KMS-11 (cell line): ENCODE measurements at regions not wholly inside any gene's neighbourhood (a gene's known extent, or its start where the extent isn't known, plus 50 kb on each side); places are given as distances from the start of the nearest gene placed in this dataset.
A peak's percentile ranks its signal among the peaks of the same experiment; 100 is the strongest.

Experiments used
- H2AFZ ChIP-seq: fragments of 200-600 bp; sonication (generic); 2 replicates; pipeline ENCODE4 v1.6.1; 2016; ENCODE audit warnings: antibody characterized with exemption, mixed run types, low read depth
- H3K27ac ChIP-seq: fragments of 200-600 bp; sonication (generic); 2 replicates; pipeline ENCODE4 v1.6.1; 2016; ENCODE audit warnings: mild to moderate bottlenecking, mixed run types
- H3K27me3 ChIP-seq: fragments of 200-600 bp; sonication (generic); 2 replicates; pipeline ENCODE4 v1.6.1; 2017; ENCODE audit warnings: mild to moderate bottlenecking, low read depth, mixed run types, moderate library complexity; ENCODE audit not compliant: insufficient read depth
- H3K36me3 ChIP-seq: fragments of 200-600 bp; sonication (generic); 2 replicates; pipeline ENCODE4 v1.6.1; 2017; ENCODE audit warnings: mild to moderate bottlenecking, mixed run types; ENCODE audit not compliant: insufficient read depth
- H3K4me1 ChIP-seq: fragments of 200-600 bp; sonication (generic); 2 replicates; pipeline ENCODE4 v1.6.1; 2016; ENCODE audit warnings: mild to moderate bottlenecking, low read depth, mixed run types; ENCODE audit not compliant: poor library complexity, severe bottlenecking
- H3K4me2 ChIP-seq: fragments of 200-600 bp; sonication (generic); 2 replicates; pipeline ENCODE4 v1.7.0; 2016; ENCODE audit warnings: mild to moderate bottlenecking, mixed run types
- H3K4me3 ChIP-seq: fragments of 200-600 bp; sonication (generic); IDR thresholded peaks from 2 replicates; pipeline ENCODE4 v1.6.1; 2017; ENCODE audit warnings: low read depth, low read length, mixed read lengths; ENCODE audit not compliant: insufficient read depth
- H3K79me2 ChIP-seq: fragments of 200-600 bp; sonication (generic); 2 replicates; pipeline ENCODE4 v1.6.1; 2016; ENCODE audit warnings: low read depth, mixed run types; ENCODE audit not compliant: insufficient read depth
- H3K9ac ChIP-seq: fragments of 200-600 bp; sonication (generic); 2 replicates; pipeline ENCODE4 v1.6.1; 2016; ENCODE audit warnings: mild to moderate bottlenecking, mixed run types
- H4K20me1 ChIP-seq: fragments of 200-600 bp; sonication (generic); 2 replicates; pipeline ENCODE4 v1.6.1; 2016; ENCODE audit warnings: mild to moderate bottlenecking, mixed run types; ENCODE audit not compliant: insufficient read depth
- TF ChIP-seq, protein P1 (sequence below): fragments of 200-600 bp; sonication (generic); conservative IDR thresholded peaks from 2 replicates; pipeline ENCODE4 v1.6.1; 2017; ENCODE audit warnings: low read depth, mild to moderate bottlenecking, antibody characterized with exemption, low read length, moderate library complexity, mixed read lengths

DNA sequence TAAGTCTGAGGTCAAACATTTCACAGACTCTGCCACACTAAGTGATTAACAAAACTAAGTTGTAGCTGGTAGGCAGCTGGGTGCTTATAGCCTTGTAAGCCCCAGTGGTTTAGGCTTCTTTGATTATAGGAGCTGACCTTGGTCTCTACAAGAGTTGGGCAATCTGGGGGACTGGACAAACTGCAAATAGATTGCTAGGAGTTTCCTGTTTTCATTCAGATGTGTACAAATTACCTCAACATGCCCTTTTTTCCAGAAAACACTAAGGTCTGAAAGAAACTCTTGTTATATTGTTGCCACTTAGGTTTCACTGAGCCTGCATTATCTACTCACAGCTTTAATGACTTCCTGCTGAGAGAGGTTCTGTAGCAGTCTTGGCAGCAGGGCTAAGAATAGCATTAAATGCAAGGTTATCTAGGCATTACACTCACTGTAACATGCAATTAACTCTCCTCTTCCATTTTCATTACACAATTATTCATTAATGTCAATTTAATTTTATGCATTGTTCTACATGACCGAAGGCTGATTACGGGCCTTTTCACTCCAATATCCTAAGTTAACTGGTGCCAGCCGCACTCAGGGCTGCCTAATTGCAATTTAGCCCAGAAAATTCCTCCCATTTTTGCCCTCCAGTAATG, 314.0 kb downstream of the LMO4 start:
- Histone ChIP-seq H2AFZ (peak overlapping the region; percentile 34; the same call in 1 of the 2 replicates), H3K27ac (peak overlapping the region; percentile 68), H3K4me1 (peaks cover 47% of the 10 kb centered on the region)

DNA sequence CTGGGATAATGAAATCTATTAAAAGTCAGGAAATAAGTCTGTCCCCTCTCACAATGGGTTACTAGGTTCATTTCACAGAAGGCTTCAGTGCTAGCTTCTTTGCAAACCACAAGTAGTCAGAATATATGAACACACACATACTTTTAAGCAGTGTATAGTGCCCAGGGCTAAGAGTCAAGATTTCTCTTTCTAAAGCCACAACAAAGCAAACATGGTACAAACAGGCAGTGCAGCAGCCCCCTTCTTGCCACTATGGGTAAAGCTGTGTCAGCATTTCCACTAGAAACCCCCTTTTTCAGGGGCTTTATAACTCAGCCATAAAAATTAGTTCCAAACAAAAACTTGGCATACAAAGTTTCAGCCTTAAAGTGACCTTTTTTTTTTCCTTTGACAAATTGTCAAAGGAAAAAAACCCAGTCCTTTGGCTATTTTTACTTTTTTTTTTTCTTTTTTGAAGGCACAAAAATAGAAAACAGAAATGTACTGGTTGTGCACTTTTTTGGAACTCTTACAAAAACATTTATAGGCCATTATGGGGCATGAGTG, 315.4 kb downstream of the LMO4 start:
- Histone ChIP-seq H3K9ac (no peak overlapping the region), H3K27me3 (no peaks in the 10 kb centered on the region), H2AFZ (no peak overlapping the region), H3K4me2 (peak overlapping the region; percentile 91), H3K27ac (peak overlapping the region; percentile 24), H3K4me3 (no peak overlapping the region), H3K4me1 (peaks cover 47% of the 10 kb centered on the region), H3K79me2 (no peaks in the 10 kb centered on the region), H4K20me1 (no peaks in the 10 kb centered on the region), H3K36me3 (no peaks in the 10 kb centered on the region)
- TF ChIP-seq, protein P1, sequence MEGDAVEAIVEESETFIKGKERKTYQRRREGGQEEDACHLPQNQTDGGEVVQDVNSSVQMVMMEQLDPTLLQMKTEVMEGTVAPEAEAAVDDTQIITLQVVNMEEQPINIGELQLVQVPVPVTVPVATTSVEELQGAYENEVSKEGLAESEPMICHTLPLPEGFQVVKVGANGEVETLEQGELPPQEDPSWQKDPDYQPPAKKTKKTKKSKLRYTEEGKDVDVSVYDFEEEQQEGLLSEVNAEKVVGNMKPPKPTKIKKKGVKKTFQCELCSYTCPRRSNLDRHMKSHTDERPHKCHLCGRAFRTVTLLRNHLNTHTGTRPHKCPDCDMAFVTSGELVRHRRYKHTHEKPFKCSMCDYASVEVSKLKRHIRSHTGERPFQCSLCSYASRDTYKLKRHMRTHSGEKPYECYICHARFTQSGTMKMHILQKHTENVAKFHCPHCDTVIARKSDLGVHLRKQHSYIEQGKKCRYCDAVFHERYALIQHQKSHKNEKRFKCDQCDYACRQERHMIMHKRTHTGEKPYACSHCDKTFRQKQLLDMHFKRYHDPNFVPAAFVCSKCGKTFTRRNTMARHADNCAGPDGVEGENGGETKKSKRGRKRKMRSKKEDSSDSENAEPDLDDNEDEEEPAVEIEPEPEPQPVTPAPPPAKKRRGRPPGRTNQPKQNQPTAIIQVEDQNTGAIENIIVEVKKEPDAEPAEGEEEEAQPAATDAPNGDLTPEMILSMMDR, result no peak

More for the DNA sequence above, 314.0 kb downstream of the LMO4 start:
- H3K79me2 ChIP-seq, result no peaks in the 10 kb centered on the region
- no peak overlapping the region for H3K9ac ChIP-seq
- H3K4me2 ChIP-seq, result peak overlapping the region; percentile 91
- no peaks in the 10 kb centered on the region for H3K27me3 ChIP-seq
- no peaks in the 10 kb centered on the region for H4K20me1 ChIP-seq
- TF ChIP-seq, protein P1, result no peak
- H3K36me3 ChIP-seq, result no peaks in the 10 kb centered on the region
- H3K4me3 ChIP-seq, result no peak overlapping the region

DNA sequence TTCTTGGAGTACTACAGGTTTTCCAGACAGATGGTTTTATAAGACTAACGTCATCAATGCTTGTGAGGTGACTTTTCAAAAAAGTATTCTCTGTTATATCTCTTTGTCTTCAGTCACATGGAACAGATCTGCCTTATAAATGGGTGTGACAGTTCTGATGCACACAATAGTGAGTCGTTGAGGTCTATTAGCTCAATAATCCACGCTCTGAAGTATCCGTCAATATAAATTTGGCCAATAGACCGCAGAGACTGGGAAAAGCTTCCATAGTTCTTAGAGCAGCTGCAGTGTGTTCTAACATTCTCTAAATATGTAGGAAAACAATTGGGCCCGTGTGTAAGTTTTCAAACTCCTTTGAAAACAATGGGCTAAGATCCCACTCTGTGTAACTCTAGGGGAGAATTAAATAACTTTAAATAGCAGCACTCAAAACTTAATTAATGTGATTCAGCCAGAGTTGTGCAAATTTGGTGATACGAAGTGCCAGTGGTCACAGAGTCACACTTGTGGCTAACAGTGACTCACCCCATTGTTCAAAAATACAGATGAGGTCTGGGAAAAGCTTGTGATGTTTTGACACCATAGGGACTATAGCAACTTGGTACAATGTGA, 316.0 kb downstream of the LMO4 start:
- H3K9ac ChIP-seq, result no peak overlapping the region
- H3K4me2 ChIP-seq, result peak overlapping the region; percentile 91
- no peaks in the 10 kb centered on the region for H3K36me3 ChIP-seq
- H3K4me1 ChIP-seq, result peaks cover 47% of the 10 kb centered on the region
- H3K27ac ChIP-seq, result peak overlapping the region; percentile 24
- no peak overlapping the region for H3K4me3 ChIP-seq
- H3K79me2 ChIP-seq, result no peaks in the 10 kb centered on the region
- TF ChIP-seq, protein P1, result no peak
- no peaks in the 10 kb centered on the region for H3K27me3 ChIP-seq
- H4K20me1 ChIP-seq, result no peaks in the 10 kb centered on the region
- H2AFZ ChIP-seq, result no peak overlapping the region

DNA sequence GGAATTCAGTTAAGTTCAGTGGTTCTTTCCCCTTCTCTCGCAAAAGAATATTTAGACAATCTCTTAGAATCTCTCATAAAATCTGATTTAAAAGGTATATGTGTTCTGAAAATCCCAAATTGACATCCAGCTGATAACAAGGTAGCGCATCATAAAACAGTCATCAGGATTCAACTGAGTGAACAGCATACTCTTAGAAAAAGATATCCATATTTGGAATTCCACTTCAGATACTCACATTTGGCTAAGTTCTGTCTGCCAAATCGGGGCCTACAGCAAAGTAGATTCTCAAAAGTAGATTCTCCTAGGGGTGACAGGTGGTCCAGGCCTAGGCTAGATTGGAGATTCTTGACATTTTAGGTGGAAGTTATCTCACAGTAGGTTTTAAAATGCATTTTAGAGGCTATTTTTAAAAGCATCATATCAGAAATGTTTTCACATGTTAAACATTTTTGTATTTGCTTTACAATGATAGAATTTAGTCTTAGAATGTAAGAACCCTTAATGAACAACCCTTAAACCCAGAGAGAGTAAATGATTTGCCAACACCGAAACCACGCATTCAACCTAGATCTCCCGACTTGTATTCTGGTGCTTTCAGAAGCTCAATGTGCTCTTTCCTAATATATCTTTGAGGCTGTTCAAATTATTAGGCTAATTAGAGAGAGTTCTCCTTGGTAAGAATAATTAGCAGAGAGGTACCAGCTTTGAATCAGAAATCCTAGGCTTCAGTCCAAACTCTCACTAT, 318.9 kb downstream of the LMO4 start:
- Histone ChIP-seq H2AFZ (no peak overlapping the region), H4K20me1 (no peaks in the 10 kb centered on the region), H3K27ac (no peak overlapping the region), H3K4me1 (peaks cover 29% of the 10 kb centered on the region), H3K4me3 (no peak overlapping the region), H3K36me3 (no peaks in the 10 kb centered on the region), H3K4me2 (no peak overlapping the region), H3K27me3 (no peaks in the 10 kb centered on the region), H3K79me2 (no peaks in the 10 kb centered on the region), H3K9ac (no peak overlapping the region)
- TF ChIP-seq, protein P1, result no peak
